ENCODE measurements at regions not wholly inside any gene's neighbourhood (a gene's known extent, or its start where the extent isn't known, plus 50 kb on each side); places are given as distances from the start of the nearest gene placed in this dataset.
"Not testable (repeated sequence)": the region's sequence is repeated elsewhere in the genome, so short reads cannot be mapped to it uniquely, and the experiment has no call there.

GRCh38 chr12:91743280-91743679 lies 402.4 kb downstream of the BTG1 start:
- DNase-seq (ENCODE audit: low spot score) = no peak
- in situ Hi-C loops (cut with HindIII; ENCODE audit: low sequenced_read_pairs) = no loop called here

- no peak for DNase-seq (ENCODE audit: low spot score)
- in situ Hi-C loops (cut with HindIII; ENCODE audit: low sequenced_read_pairs) = no loop called here
Measured at GRCh38 chr12:91741932-91742331, 403.7 kb downstream of the BTG1 start.

GRCh38 chr12:91733846-91734245 lies 411.8 kb downstream of the BTG1 start:
- in situ Hi-C loops (cut with HindIII; ENCODE audit: low sequenced_read_pairs); DNase-seq (ENCODE audit: low spot score): not testable (repeated sequence)

- no peak for DNase-seq (ENCODE audit: low spot score)
- in situ Hi-C loops (cut with HindIII; ENCODE audit: low sequenced_read_pairs) = no loop called here
Measured at GRCh38 chr12:91732086-91732485, 413.6 kb downstream of the BTG1 start.

GRCh38 chr12:91729543-91729942 lies 416.1 kb downstream of the BTG1 start:
- DNase-seq (ENCODE audit: low spot score) = no peak
- in situ Hi-C loops (cut with HindIII; ENCODE audit: low sequenced_read_pairs) = no loop called here

- in situ Hi-C loops (cut with HindIII; ENCODE audit: low sequenced_read_pairs) = no loop called here
- no peak for DNase-seq (ENCODE audit: low spot score)
Measured at GRCh38 chr12:91723191-91723590, 422.5 kb downstream of the BTG1 start.

- no peak for DNase-seq (ENCODE audit: low spot score)
- in situ Hi-C loops (cut with HindIII; ENCODE audit: low sequenced_read_pairs) = no loop called here
Measured at GRCh38 chr12:91722072-91722471, 423.6 kb downstream of the BTG1 start.

- in situ Hi-C loops (cut with HindIII; ENCODE audit: low sequenced_read_pairs) = no loop called here
- no peak for DNase-seq (ENCODE audit: low spot score)
Measured at GRCh38 chr12:91721023-91721422, 424.6 kb downstream of the BTG1 start.

GRCh38 chr12:91718326-91718725 lies 427.3 kb downstream of the BTG1 start:
- in situ Hi-C loops (cut with HindIII; ENCODE audit: low sequenced_read_pairs) = no loop called here
- DNase-seq (ENCODE audit: low spot score) = no peak

GRCh38 chr12:91717804-91718203 lies 427.8 kb downstream of the BTG1 start:
- in situ Hi-C loops (cut with HindIII; ENCODE audit: low sequenced_read_pairs) = no loop called here
- DNase-seq (ENCODE audit: low spot score) = no peak

GRCh38 chr12:91711925-91712324 lies 433.7 kb downstream of the BTG1 start:
- in situ Hi-C loops (cut with HindIII; ENCODE audit: low sequenced_read_pairs); DNase-seq (ENCODE audit: low spot score): not testable (repeated sequence)

GRCh38 chr12:91706466-91706865 lies 439.2 kb downstream of the BTG1 start:
- in situ Hi-C loops (cut with HindIII; ENCODE audit: low sequenced_read_pairs) = no loop called here
- no peak for DNase-seq (ENCODE audit: low spot score)

GRCh38 chr12:91704446-91704845 lies 441.2 kb downstream of the BTG1 start:
- no peak for DNase-seq (ENCODE audit: low spot score)
- in situ Hi-C loops (cut with HindIII; ENCODE audit: low sequenced_read_pairs) = no loop called here

- DNase-seq (ENCODE audit: low spot score) = no peak
- in situ Hi-C loops (cut with HindIII; ENCODE audit: low sequenced_read_pairs) = no loop called here
Measured at GRCh38 chr12:91703491-91704283, 442.0 kb downstream of the BTG1 start.

GRCh38 chr12:91702843-91703425 lies 442.7 kb downstream of the BTG1 start:
- DNase-seq (ENCODE audit: low spot score) = no peak
- in situ Hi-C loops (cut with HindIII; ENCODE audit: low sequenced_read_pairs) = no loop called here

- DNase-seq (ENCODE audit: low spot score) = no peak
- in situ Hi-C loops (cut with HindIII; ENCODE audit: low sequenced_read_pairs) = no loop called here
Measured at GRCh38 chr12:91695964-91696363, 449.7 kb downstream of the BTG1 start.

GRCh38 chr12:91695406-91695805 lies 450.2 kb downstream of the BTG1 start:
- DNase-seq (ENCODE audit: low spot score); in situ Hi-C loops (cut with HindIII; ENCODE audit: low sequenced_read_pairs): not testable (repeated sequence)

GRCh38 chr12:91690531-91690930 lies 455.1 kb downstream of the BTG1 start:
- DNase-seq (ENCODE audit: low spot score) = no peak
- in situ Hi-C loops (cut with HindIII; ENCODE audit: low sequenced_read_pairs) = no loop called here

- DNase-seq (ENCODE audit: low spot score) = no peak
- in situ Hi-C loops (cut with HindIII; ENCODE audit: low sequenced_read_pairs) = no loop called here
Measured at GRCh38 chr12:91687052-91688017, 458.3 kb downstream of the BTG1 start.

GRCh38 chr12:91685917-91686316 lies 459.7 kb downstream of the BTG1 start:
- in situ Hi-C loops (cut with HindIII; ENCODE audit: low sequenced_read_pairs) = no loop called here
- no peak for DNase-seq (ENCODE audit: low spot score)
